C4-2B (cell line): ENCODE measurements at regions not wholly inside any gene's neighbourhood (a gene's known extent, or its start where the extent isn't known, plus 50 kb on each side); places are given as distances from the start of the nearest gene placed in this dataset.

Experiments
- H3K27ac ChIP-seq: fragments of 450-650 bp; 2 replicates; pipeline ENCODE4 v1.5.1; 2017
- CTCF ChIP-seq: fragments of 450-650 bp; conservative IDR thresholded peaks from 2 replicates; pipeline ENCODE4 v1.5.1; 2017; ENCODE audit warnings: mild to moderate bottlenecking
- ZFX ChIP-seq: fragments of 450-650 bp; IDR thresholded peaks from 2 replicates; pipeline ENCODE4 v1.6.1; 2017

GRCh38 chr11:79667380-79667779 lies 226.6 kb upstream of the TENM4 start:
- no peak overlapping the region for H3K27ac ChIP-seq
- no peak for TF ChIP-seq ZFX
- TF ChIP-seq CTCF, result no peak

GRCh38 chr11:79663017-79663416 lies 222.2 kb upstream of the TENM4 start:
- TF ChIP-seq ZFX (no peak), CTCF (no peak)

GRCh38 chr11:79661373-79661772 lies 220.5 kb upstream of the TENM4 start:
- no peak overlapping the region for H3K27ac ChIP-seq
- TF ChIP-seq CTCF (no peak), ZFX (no peak)

More at GRCh38 chr11:79663017-79663416, 222.2 kb upstream of the TENM4 start:
- H3K27ac ChIP-seq, result no peak overlapping the region

GRCh38 chr11:79648766-79649520 lies 208.1 kb upstream of the TENM4 start:
- no peak for TF ChIP-seq ZFX
- no peak for TF ChIP-seq CTCF
- H3K27ac ChIP-seq, result no peak overlapping the region

- no peak for TF ChIP-seq CTCF
- no peak for TF ChIP-seq ZFX
- H3K27ac ChIP-seq, result no peak overlapping the region
Measured at GRCh38 chr11:79637219-79637618, 196.4 kb upstream of the TENM4 start.

GRCh38 chr11:79634905-79635304 lies 194.1 kb upstream of the TENM4 start:
- H3K27ac ChIP-seq, result no peak overlapping the region
- no peak for TF ChIP-seq ZFX

GRCh38 chr11:79627281-79627680 lies 186.5 kb upstream of the TENM4 start:
- H3K27ac ChIP-seq, result no peak overlapping the region
- TF ChIP-seq ZFX, result no peak
- no peak for TF ChIP-seq CTCF
